ENCODE measurements at regions not wholly inside any gene's neighbourhood (a gene's known extent, or its start where the extent isn't known, plus 50 kb on each side); places are given as distances from the start of the nearest gene placed in this dataset.

GRCh38 chr4:24705016-24705753 lies 90.2 kb upstream of the SOD3 start:
- no peak overlapping the region for H3K4me3 ChIP-seq
- DNase-seq (ENCODE audit: low read depth in 1 of 2, low spot score in 2 of 2) = no peak
- H3K9me3 ChIP-seq (replicated peaks) = no peaks in the 10 kb centered on the region
- H3K4me1 ChIP-seq (replicated peaks) = no peaks in the 10 kb centered on the region
- H3K27ac ChIP-seq = no peak overlapping the region
- no peaks in the 10 kb centered on the region for H3K36me3 ChIP-seq
- no peaks in the 10 kb centered on the region for H3K27me3 ChIP-seq (replicated peaks)

- Histone ChIP-seq H3K4me1 (replicated peaks) (no peaks in the 10 kb centered on the region), H3K4me3 (no peak overlapping the region), H3K27ac (no peak overlapping the region), H3K36me3 (no peaks in the 10 kb centered on the region), H3K9me3 (replicated peaks) (no peaks in the 10 kb centered on the region), H3K27me3 (replicated peaks) (no peaks in the 10 kb centered on the region)
- DNase-seq (ENCODE audit: low read depth in 1 of 2, low spot score in 2 of 2) = no peak
These were observed 81.8 kb upstream of the SOD3 start for GRCh38 chr4:24713604-24714003.

- H3K27ac ChIP-seq = no peak overlapping the region
- no peaks in the 10 kb centered on the region for H3K27me3 ChIP-seq (replicated peaks)
- H3K4me3 ChIP-seq = no peak overlapping the region
- no peaks in the 10 kb centered on the region for H3K36me3 ChIP-seq
- no peaks in the 10 kb centered on the region for H3K4me1 ChIP-seq (replicated peaks)
- H3K9me3 ChIP-seq (replicated peaks) = no peaks in the 10 kb centered on the region
- DNase-seq (ENCODE audit: low read depth in 1 of 2, low spot score in 2 of 2) = no peak
These were observed 75.8 kb upstream of the SOD3 start for GRCh38 chr4:24719615-24720014.

GRCh38 chr4:24720436-24720835 lies 74.9 kb upstream of the SOD3 start:
- no peak overlapping the region for H3K4me3 ChIP-seq
- no peaks in the 10 kb centered on the region for H3K9me3 ChIP-seq (replicated peaks)
- no peaks in the 10 kb centered on the region for H3K4me1 ChIP-seq (replicated peaks)
- no peak overlapping the region for H3K27ac ChIP-seq
- no peaks in the 10 kb centered on the region for H3K36me3 ChIP-seq
- DNase-seq (ENCODE audit: low read depth in 1 of 2, low spot score in 2 of 2) = no peak
- no peaks in the 10 kb centered on the region for H3K27me3 ChIP-seq (replicated peaks)

- Histone ChIP-seq H3K36me3 (no peaks in the 10 kb centered on the region), H3K4me1 (replicated peaks) (no peaks in the 10 kb centered on the region), H3K4me3 (no peak overlapping the region), H3K27ac (no peak overlapping the region), H3K9me3 (replicated peaks) (no peaks in the 10 kb centered on the region), H3K27me3 (replicated peaks) (no peaks in the 10 kb centered on the region)
- DNase-seq (ENCODE audit: low read depth in 1 of 2, low spot score in 2 of 2) = no peak
These were observed 74.4 kb upstream of the SOD3 start for GRCh38 chr4:24720979-24721378.

- DNase-seq (ENCODE audit: low read depth in 1 of 2, low spot score in 2 of 2) = no peak
- Histone ChIP-seq H3K36me3 (no peaks in the 10 kb centered on the region), H3K27me3 (replicated peaks) (no peaks in the 10 kb centered on the region)
These were observed 73.3 kb upstream of the SOD3 start for GRCh38 chr4:24722026-24722568.

GRCh38 chr4:24727390-24728224 lies 67.8 kb upstream of the SOD3 start:
- H3K4me1 ChIP-seq (replicated peaks) = no peaks in the 10 kb centered on the region
- no peak for DNase-seq (ENCODE audit: low read depth in 1 of 2, low spot score in 2 of 2)
- H3K27me3 ChIP-seq (replicated peaks) = no peaks in the 10 kb centered on the region
- H3K4me3 ChIP-seq = no peak overlapping the region
- H3K9me3 ChIP-seq (replicated peaks) = no peaks in the 10 kb centered on the region
- H3K36me3 ChIP-seq = no peaks in the 10 kb centered on the region
- no peak overlapping the region for H3K27ac ChIP-seq

More at GRCh38 chr4:24722026-24722568, 73.3 kb upstream of the SOD3 start:
- Histone ChIP-seq H3K27ac (no peak overlapping the region), H3K4me3 (no peak overlapping the region), H3K9me3 (replicated peaks) (no peaks in the 10 kb centered on the region), H3K4me1 (replicated peaks) (no peaks in the 10 kb centered on the region)

GRCh38 chr4:24729119-24729730 lies 66.1 kb upstream of the SOD3 start:
- DNase-seq (ENCODE audit: low read depth in 1 of 2, low spot score in 2 of 2) = no peak
- H3K4me1 ChIP-seq (replicated peaks) = no peaks in the 10 kb centered on the region
- no peaks in the 10 kb centered on the region for H3K36me3 ChIP-seq
- no peaks in the 10 kb centered on the region for H3K27me3 ChIP-seq (replicated peaks)
- H3K4me3 ChIP-seq = no peak overlapping the region
- H3K9me3 ChIP-seq (replicated peaks) = no peaks in the 10 kb centered on the region
- H3K27ac ChIP-seq = no peak overlapping the region

GRCh38 chr4:24730256-24731001 lies 64.9 kb upstream of the SOD3 start:
- Histone ChIP-seq H3K27ac (no peak overlapping the region), H3K36me3 (no peaks in the 10 kb centered on the region), H3K4me1 (replicated peaks) (no peaks in the 10 kb centered on the region), H3K27me3 (replicated peaks) (no peaks in the 10 kb centered on the region), H3K4me3 (no peak overlapping the region), H3K9me3 (replicated peaks) (no peaks in the 10 kb centered on the region)
- DNase-seq (ENCODE audit: low read depth in 1 of 2, low spot score in 2 of 2) = no peak

GRCh38 chr4:24731448-24731847 lies 63.9 kb upstream of the SOD3 start:
- Histone ChIP-seq H3K27me3 (replicated peaks) (no peaks in the 10 kb centered on the region), H3K36me3 (no peaks in the 10 kb centered on the region), H3K4me1 (replicated peaks) (no peaks in the 10 kb centered on the region), H3K4me3 (no peak overlapping the region), H3K9me3 (replicated peaks) (no peaks in the 10 kb centered on the region), H3K27ac (no peak overlapping the region)
- DNase-seq (ENCODE audit: low read depth in 1 of 2, low spot score in 2 of 2) = no peak

GRCh38 chr4:24734511-24734910 lies 60.9 kb upstream of the SOD3 start:
- H3K27ac ChIP-seq = no peak overlapping the region
- no peaks in the 10 kb centered on the region for H3K4me1 ChIP-seq (replicated peaks)
- no peaks in the 10 kb centered on the region for H3K27me3 ChIP-seq (replicated peaks)
- H3K9me3 ChIP-seq (replicated peaks) = no peaks in the 10 kb centered on the region
- no peak for DNase-seq (ENCODE audit: low read depth in 1 of 2, low spot score in 2 of 2)
- H3K36me3 ChIP-seq = no peaks in the 10 kb centered on the region
- H3K4me3 ChIP-seq = no peak overlapping the region

- H3K27ac ChIP-seq = no peak overlapping the region
- H3K36me3 ChIP-seq = no peaks in the 10 kb centered on the region
- H3K27me3 ChIP-seq (replicated peaks) = no peaks in the 10 kb centered on the region
- H3K9me3 ChIP-seq (replicated peaks) = no peaks in the 10 kb centered on the region
- DNase-seq (ENCODE audit: low read depth in 1 of 2, low spot score in 2 of 2) = no peak
- H3K4me3 ChIP-seq = no peak overlapping the region
- H3K4me1 ChIP-seq (replicated peaks) = no peaks in the 10 kb centered on the region
These were observed 59.3 kb upstream of the SOD3 start for GRCh38 chr4:24736066-24736465.

- no peak for DNase-seq (ENCODE audit: low read depth in 1 of 2, low spot score in 2 of 2)
- peaks cover 4% of the 10 kb centered on the region for H3K4me1 ChIP-seq (replicated peaks)
- H3K9me3 ChIP-seq (replicated peaks) = no peaks in the 10 kb centered on the region
- no peak overlapping the region for H3K4me3 ChIP-seq
- no peaks in the 10 kb centered on the region for H3K27me3 ChIP-seq (replicated peaks)
- no peak overlapping the region for H3K27ac ChIP-seq
- H3K36me3 ChIP-seq = no peaks in the 10 kb centered on the region
These were observed 53.5 kb upstream of the SOD3 start for GRCh38 chr4:24741910-24742309.

Data from SJSA1 (cell line).